H1 (cell line): ENCODE measurements at regions not wholly inside any gene's neighbourhood (a gene's known extent, or its start where the extent isn't known, plus 50 kb on each side); places are given as distances from the start of the nearest gene placed in this dataset.
A peak's percentile ranks its signal among the peaks of the same experiment; 100 is the strongest.

Source experiments
- CTCF ChIA-PET: fragments of 300-600 bp; sonication (Branson Sonifier 250); formaldehyde crosslinking; loops from one replicate; lab custom pipeline; 2021; ENCODE audit not compliant: partially characterized antibody; lab: Charles Lee
- POLR2A ChIA-PET: fragments of 300-600 bp; sonication (Branson Sonifier 250); formaldehyde crosslinking; loops from one replicate; lab custom pipeline; 2021; ENCODE audit warnings: inconsistent platforms; ENCODE audit not compliant: partially characterized antibody; lab: Charles Lee
- DNase-seq, 2 experiments: peaks; one replicate each; pipeline versions ENCODE4 v3.0.0 to v3.0.0-alpha.2; 2010 to 2022; ENCODE audit warnings: low spot score in 2 of 2, low read depth in 1 of 2, mixed read lengths in 1 of 2
- FAIRE-seq: peaks from 2 replicates; lab custom pipeline; 2011; peaks lifted over from hg19 to GRCh38; lab: Jason Lieb, UNC
- H2AFZ ChIP-seq: 2 replicates; pipeline ENCODE4 v1.8.1; 2012; ENCODE audit warnings: low read length, inconsistent platforms
- H2AK5ac ChIP-seq: 2 replicates; pipeline ENCODE4 v1.6.1; 2013; ENCODE audit warnings: low read depth, low read length
- H2BK120ac ChIP-seq: replicated peaks from 2 replicates; pipeline ENCODE3; 2013; ENCODE audit warnings: low read depth, low read length, inconsistent platforms
- H2BK12ac ChIP-seq: 2 replicates; pipeline ENCODE4 v1.6.1; 2013; ENCODE audit warnings: low read depth, low read length
- H2BK15ac ChIP-seq: 2 replicates; pipeline ENCODE4 v1.6.1; 2013; ENCODE audit warnings: low read length
- H2BK20ac ChIP-seq: 2 replicates; pipeline ENCODE4 v1.6.1; 2013; ENCODE audit warnings: low read length
- H2BK5ac ChIP-seq: 2 replicates; pipeline ENCODE4 v1.6.1; 2013; ENCODE audit warnings: low read depth, low read length
- H3K14ac ChIP-seq: 2 replicates; pipeline ENCODE4 v1.6.1; 2013; ENCODE audit warnings: inconsistent platforms; ENCODE audit not compliant: insufficient read length
- H3K18ac ChIP-seq: 2 replicates; pipeline ENCODE4 v1.6.1; 2013; ENCODE audit warnings: low read length; ENCODE audit errors: extremely low read depth
- H3K23ac ChIP-seq: 2 replicates; pipeline ENCODE4 v1.6.1; 2013; ENCODE audit warnings: inconsistent platforms; ENCODE audit not compliant: insufficient read length
- H3K23me2 ChIP-seq: 2 replicates; pipeline ENCODE4 v1.6.1; 2013; ENCODE audit warnings: low read depth, low read length
- H3K27ac ChIP-seq: 2 replicates; pipeline ENCODE4 v1.6.1; 2011; ENCODE audit warnings: low read depth, low read length, inconsistent platforms
- H3K27me3 ChIP-seq, 4 experiments: replicated peaks in 1 of 4; 1 replicate in 1 of 4; 2 replicates in 3 of 4; pipeline versions ENCODE4 v1.6.1 to v1.8.1; 2011 to 2013; ENCODE audit warnings: low read length in 3 of 4, mild to moderate bottlenecking in 3 of 4, inconsistent platforms in 2 of 4, mixed read lengths in 2 of 4, moderate library complexity in 1 of 4; ENCODE audit not compliant: control insufficient read depth in 3 of 4, insufficient read depth in 3 of 4; ENCODE audit errors: extremely low read depth in 1 of 4
- H3K36me3 ChIP-seq, 4 experiments: 2 replicates each; pipeline versions ENCODE4 v1.6.1 to v1.8.1; 2011 to 2013; ENCODE audit warnings: mild to moderate bottlenecking in 4 of 4, low read length in 3 of 4, moderate library complexity in 2 of 4, control low read depth in 1 of 4, inconsistent platforms in 1 of 4; ENCODE audit not compliant: insufficient read depth in 4 of 4, control insufficient read depth in 2 of 4
- H3K4ac ChIP-seq: replicated peaks from 2 replicates; pipeline ENCODE3; 2013; ENCODE audit warnings: low read length, low read depth, mixed read lengths, inconsistent platforms; ENCODE audit not compliant: insufficient read length
- H3K4me1 ChIP-seq, 4 experiments: replicated peaks in 1 of 4; 1 replicate in 1 of 4; 2 replicates in 3 of 4; pipeline versions ENCODE4 v1.6.1 to v1.8.1; 2011 to 2013; ENCODE audit warnings: low read length in 3 of 4, inconsistent platforms in 2 of 4, mixed read lengths in 1 of 4; ENCODE audit not compliant: insufficient read depth in 4 of 4, control insufficient read depth in 3 of 4
- H3K4me2 ChIP-seq, 2 experiments: 2 replicates each; pipeline versions ENCODE4 v1.6.1 to v1.8.1; 2011 to 2013; ENCODE audit warnings: low read depth in 2 of 2, low read length in 2 of 2, control low read depth in 1 of 2, inconsistent platforms in 1 of 2, mild to moderate bottlenecking in 1 of 2; ENCODE audit not compliant: insufficient read depth in 1 of 2
- H3K4me3 ChIP-seq, 4 experiments: fragments of 200-600, 300-600 bp in 1 of 4; sonication (generic), shearing (Covaris generic), sonication (Bioruptor Twin) in 1 of 4; 2 replicates each; pipeline versions ENCODE4 v1.5.1 to v1.8.1; 2011 to 2016; ENCODE audit warnings: low read length in 4 of 4, low read depth in 3 of 4, control low read depth in 2 of 4, inconsistent platforms in 2 of 4, mild to moderate bottlenecking in 2 of 4, mixed read lengths in 1 of 4, moderate library complexity in 1 of 4; ENCODE audit not compliant: insufficient read depth in 2 of 4; ENCODE audit errors: extremely low read depth in 1 of 4
- H3K56ac ChIP-seq: replicated peaks from 2 replicates; pipeline ENCODE3; 2013; ENCODE audit warnings: low read depth, mild to moderate bottlenecking, mixed read lengths, low read length, inconsistent platforms; ENCODE audit not compliant: insufficient read length
- H3K79me1 ChIP-seq: 2 replicates; pipeline ENCODE4 v1.6.1; 2013; ENCODE audit warnings: low read depth, low read length, control low read depth
- H3K79me2 ChIP-seq, 2 experiments: 2 replicates each; pipeline versions ENCODE4 v1.6.1 to v1.8.1; 2012 to 2013; ENCODE audit warnings: low read length in 2 of 2, mild to moderate bottlenecking in 2 of 2, inconsistent platforms in 1 of 2; ENCODE audit not compliant: insufficient read depth in 2 of 2, control insufficient read depth in 1 of 2
- H3K9ac ChIP-seq, 4 experiments: replicated peaks in 1 of 4; 1 replicate in 1 of 4; 2 replicates in 3 of 4; pipeline versions ENCODE4 v1.6.1 to v1.8.1; 2011 to 2013; ENCODE audit warnings: low read depth in 3 of 4, low read length in 3 of 4, control low read depth in 2 of 4, mild to moderate bottlenecking in 2 of 4, moderate library complexity in 2 of 4, inconsistent platforms in 1 of 4; ENCODE audit errors: extremely low read depth in 1 of 4
- H3K9me3 ChIP-seq, 2 experiments: 2 replicates each; pipeline versions ENCODE4 v1.6.1 to v1.8.1; 2012 to 2013; ENCODE audit warnings: mild to moderate bottlenecking in 2 of 2, moderate library complexity in 2 of 2, control low read depth in 1 of 2, inconsistent platforms in 1 of 2, low read depth in 1 of 2, low read length in 1 of 2, mixed read lengths in 1 of 2; ENCODE audit not compliant: insufficient read depth in 2 of 2
- H4K20me1 ChIP-seq, 2 experiments: replicated peaks in 1 of 2; 2 replicates each; pipeline versions ENCODE3 to v1.8.1; 2011 to 2013; ENCODE audit warnings: inconsistent platforms in 2 of 2, low read length in 2 of 2, mild to moderate bottlenecking in 1 of 2; ENCODE audit not compliant: insufficient read depth in 2 of 2, control insufficient read depth in 1 of 2
- H4K5ac ChIP-seq: 2 replicates; pipeline ENCODE4 v1.6.1; 2013; ENCODE audit warnings: low read length, low read depth, mixed read lengths, inconsistent platforms; ENCODE audit not compliant: insufficient read length
- H4K8ac ChIP-seq: 2 replicates; pipeline ENCODE4 v1.8.0; 2013; ENCODE audit warnings: mild to moderate bottlenecking, moderate library complexity, low read length, inconsistent platforms; ENCODE audit not compliant: insufficient read depth; ENCODE audit errors: extremely low read depth
- H4K91ac ChIP-seq: replicated peaks from 2 replicates; pipeline ENCODE3; 2013; ENCODE audit warnings: low read length, mixed read lengths, inconsistent platforms; ENCODE audit not compliant: insufficient read length
- BRCA1 ChIP-seq: IDR thresholded peaks from 2 replicates; pipeline ENCODE4 v1.6.1; 2012; ENCODE audit warnings: low read depth, low read length, improper control_type of control experiment
- KDM1A ChIP-seq: fragments of 200-600, 300-600 bp; sonication (generic); IDR thresholded peaks from 2 replicates; pipeline ENCODE4 v1.7.1; 2016; ENCODE audit warnings: mild to moderate bottlenecking, low read length, borderline replicate concordance
- KDM4A ChIP-seq: IDR thresholded peaks from one replicate; pipeline ENCODE4 v1.7.1; 2012; ENCODE audit warnings: low read depth, mild to moderate bottlenecking, moderate library complexity, low read length, inconsistent platforms; ENCODE audit not compliant: severe bottlenecking
- MAFK ChIP-seq: IDR thresholded peaks from 2 replicates; pipeline ENCODE4 v1.6.1; 2012; ENCODE audit warnings: low read depth, mild to moderate bottlenecking, improper control_type of control experiment, low read length
- NANOG ChIP-seq: IDR thresholded peaks from 2 replicates; pipeline ENCODE4 v1.6.1; 2011; ENCODE audit warnings: low read length, low read depth, mild to moderate bottlenecking, inconsistent platforms; ENCODE audit not compliant: insufficient read depth, poor library complexity, severe bottlenecking
- POLR2A ChIP-seq, 2 experiments: IDR thresholded peaks; 1 replicate in 1 of 2; 2 replicates in 1 of 2; pipeline ENCODE4 v1.6.1; 2011; ENCODE audit warnings: low read depth in 2 of 2, low read length in 2 of 2, mild to moderate bottlenecking in 2 of 2; ENCODE audit errors: control extremely low read depth in 1 of 2
- RAD21 ChIP-seq, 2 experiments: IDR thresholded peaks in 1 of 2; conservative IDR thresholded peaks in 1 of 2; 2 replicates each; pipeline ENCODE4 v1.6.1; 2011; ENCODE audit warnings: low read depth in 2 of 2, low read length in 2 of 2, improper control_type of control experiment in 1 of 2, inconsistent platforms in 1 of 2, mild to moderate bottlenecking in 1 of 2, moderate library complexity in 1 of 2
- SIRT6 ChIP-seq: IDR thresholded peaks from one replicate; pipeline ENCODE4 v1.7.1; 2012; ENCODE audit warnings: low read length, inconsistent platforms
- SP1 ChIP-seq: IDR thresholded peaks from 2 replicates; pipeline ENCODE4 v1.6.1; 2011; ENCODE audit warnings: low read depth, low read length
- SP4 ChIP-seq: IDR thresholded peaks from 2 replicates; pipeline ENCODE4 v1.6.1; 2012; ENCODE audit warnings: low read length, inconsistent platforms
- WGBS, 2 experiments: shearing (Covaris generic) in 1 of 2; methylation state at CpG; one replicate each; pipeline versions ENCODE4 v1.1.6 to v1.1.7; 2013 to 2015; ENCODE audit warnings: low lambda C conversion rate in 2 of 2, mixed read lengths in 2 of 2, inconsistent platforms in 1 of 2, low coverage in 1 of 2, missing lambda C conversion rate in 1 of 2; ENCODE audit not compliant: insufficient replicate concordance in 2 of 2, insufficient coverage in 1 of 2, insufficient read length in 1 of 2; ENCODE audit errors: extremely low coverage in 1 of 2, missing lambda C conversion rate in 1 of 2; 5-methylcytosine and 5-hydroxymethylcytosine counted together
- TF ChIP-seq, protein P1 (sequence below): IDR thresholded peaks from 2 replicates; pipeline ENCODE4 v1.6.1; 2011; ENCODE audit warnings: low read depth, mild to moderate bottlenecking, low read length; ENCODE audit not compliant: insufficient read depth
- TF ChIP-seq, protein P2 (sequence below), 3 experiments: IDR thresholded peaks; 1 replicate in 2 of 3; 2 replicates in 1 of 3; pipeline versions ENCODE4 v1.5.1 to v1.6.1; 2011; ENCODE audit warnings: low read length in 3 of 3, mild to moderate bottlenecking in 3 of 3, inconsistent platforms in 2 of 3, low read depth in 1 of 3, moderate library complexity in 1 of 3; ENCODE audit not compliant: insufficient read depth in 1 of 3; ENCODE audit errors: control extremely low read depth in 1 of 3

DNA sequence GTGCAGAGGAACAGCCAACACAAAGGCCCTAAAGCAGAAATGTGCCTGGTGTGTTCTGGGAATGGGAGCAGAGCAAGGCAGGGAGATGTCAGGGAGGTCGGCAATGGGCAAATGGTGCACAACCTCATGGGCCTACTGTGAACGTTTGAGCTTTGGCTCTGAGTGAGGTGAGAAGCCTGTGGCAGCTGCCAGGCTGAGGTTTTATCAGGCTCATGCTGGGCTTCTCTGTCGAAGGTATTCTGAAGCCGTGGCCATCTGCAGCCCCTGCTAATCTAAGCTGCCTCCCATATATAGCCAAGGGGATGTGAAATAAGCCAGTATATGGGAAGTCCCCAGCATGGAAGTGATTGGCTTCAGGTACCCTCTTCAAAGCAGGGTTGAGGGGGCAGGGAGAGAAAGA lies 193.3 kb downstream of the SLC4A3 start:
- Histone ChIP-seq H3K4me1 (no peaks in the 10 kb centered on the region), H3K4me3 (no peak overlapping the region), H2AK5ac (no peak overlapping the region), H3K4ac (no peak overlapping the region), H3K4me2 (no peak overlapping the region), H3K23ac (no peak overlapping the region), H3K79me2 (no peaks in the 10 kb centered on the region), H3K79me1 (no peaks in the 10 kb centered on the region), H3K23me2 (no peaks in the 10 kb centered on the region), H3K9ac (no peak overlapping the region), H3K27me3 (peaks cover 0 to 2% (median 0%) of the 10 kb centered on the region in 4 experiments; a peak in 1 of 7 replicates), H4K5ac (no peak overlapping the region), H3K27ac (no peak overlapping the region), H3K36me3 (no peaks in the 10 kb centered on the region), H4K8ac (0 out of 2 replicates have a peak overlapping the region, but pooled peaks have one; percentile 5), H3K56ac (no peak overlapping the region), H2BK120ac (no peak overlapping the region), H4K91ac (no peak overlapping the region), H2BK15ac (no peak overlapping the region), H3K14ac (no peak overlapping the region), H3K9me3 (peaks cover 11 to 16% of the 10 kb centered on the region in 2 experiments), H2BK20ac (no peak overlapping the region), H2BK5ac (no peak overlapping the region), H4K20me1 (no peaks in the 10 kb centered on the region), H3K18ac (no peak overlapping the region), H2BK12ac (no peak overlapping the region), H2AFZ (no peak overlapping the region)
- FAIRE-seq (no peak), DNase-seq (no peak)
- ChIA-PET CTCF (interaction anchor here (1.0 to 1.1 kb wide), 3 partner anchors 9 to 16 kb away, joined by 3 to 4 read pairs (median 3); no protein-coding TSS in a partner anchor), POLR2A (no interaction called here)
- WGBS, 2 experiments = 78% methylated on average over 4 of the region's 4 CpGs; no CpG with 5 or more reads in 1 of the 2 experiments
- TF ChIP-seq KDM1A = no peak
- TF ChIP-seq NANOG = no peak
- no peak for TF ChIP-seq MAFK
- TF ChIP-seq, protein P1, sequence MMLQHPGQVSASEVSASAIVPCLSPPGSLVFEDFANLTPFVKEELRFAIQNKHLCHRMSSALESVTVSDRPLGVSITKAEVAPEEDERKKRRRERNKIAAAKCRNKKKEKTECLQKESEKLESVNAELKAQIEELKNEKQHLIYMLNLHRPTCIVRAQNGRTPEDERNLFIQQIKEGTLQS = no peak
- no peak for TF ChIP-seq SP4
- no peak for TF ChIP-seq BRCA1
- no peak for TF ChIP-seq SP1
- no peak for TF ChIP-seq SIRT6
- TF ChIP-seq KDM4A = no peak
- TF ChIP-seq POLR2A (IDR thresholded peaks at IDR 0.05; ENCODE audit: control extremely low read depth in 1 of 2, low read depth in 2 of 2, low read length in 2 of 2) = no peak
- TF ChIP-seq, protein P2, sequence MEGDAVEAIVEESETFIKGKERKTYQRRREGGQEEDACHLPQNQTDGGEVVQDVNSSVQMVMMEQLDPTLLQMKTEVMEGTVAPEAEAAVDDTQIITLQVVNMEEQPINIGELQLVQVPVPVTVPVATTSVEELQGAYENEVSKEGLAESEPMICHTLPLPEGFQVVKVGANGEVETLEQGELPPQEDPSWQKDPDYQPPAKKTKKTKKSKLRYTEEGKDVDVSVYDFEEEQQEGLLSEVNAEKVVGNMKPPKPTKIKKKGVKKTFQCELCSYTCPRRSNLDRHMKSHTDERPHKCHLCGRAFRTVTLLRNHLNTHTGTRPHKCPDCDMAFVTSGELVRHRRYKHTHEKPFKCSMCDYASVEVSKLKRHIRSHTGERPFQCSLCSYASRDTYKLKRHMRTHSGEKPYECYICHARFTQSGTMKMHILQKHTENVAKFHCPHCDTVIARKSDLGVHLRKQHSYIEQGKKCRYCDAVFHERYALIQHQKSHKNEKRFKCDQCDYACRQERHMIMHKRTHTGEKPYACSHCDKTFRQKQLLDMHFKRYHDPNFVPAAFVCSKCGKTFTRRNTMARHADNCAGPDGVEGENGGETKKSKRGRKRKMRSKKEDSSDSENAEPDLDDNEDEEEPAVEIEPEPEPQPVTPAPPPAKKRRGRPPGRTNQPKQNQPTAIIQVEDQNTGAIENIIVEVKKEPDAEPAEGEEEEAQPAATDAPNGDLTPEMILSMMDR (IDR thresholded peaks at IDR 0.05; ENCODE audit: control extremely low read depth in 1 of 3, insufficient read depth in 1 of 3, low read depth in 1 of 3, low read length in 3 of 3) = no peak
- no peak for TF ChIP-seq RAD21 (IDR thresholded peaks at IDR 0.05 in 1 of 2, conservative IDR thresholded peaks at IDR 0.05 in 1 of 2; ENCODE audit: low read depth in 2 of 2, low read length in 2 of 2)
